GM23248 (cell line): ENCODE measurements at regions not wholly inside any gene's neighbourhood (a gene's known extent, or its start where the extent isn't known, plus 50 kb on each side); places are given as distances from the start of the nearest gene placed in this dataset.

ENCODE experiments used
- EZH2 ChIP-seq: fragments of 200-600 bp; sonication (generic); IDR thresholded peaks from 2 replicates; pipeline ENCODE4 v1.6.1; 2018; ENCODE audit warnings: antibody characterized with exemption, mild to moderate bottlenecking; ENCODE audit not compliant: insufficient read depth, poor library complexity, severe bottlenecking
- EZH2phosphoT487 ChIP-seq: fragments of 200-600 bp; sonication (generic); IDR thresholded peaks from 2 replicates; pipeline ENCODE4 v1.6.1; 2018; ENCODE audit warnings: antibody characterized with exemption, moderate library complexity, mild to moderate bottlenecking, low read depth; ENCODE audit not compliant: insufficient read depth

DNA sequence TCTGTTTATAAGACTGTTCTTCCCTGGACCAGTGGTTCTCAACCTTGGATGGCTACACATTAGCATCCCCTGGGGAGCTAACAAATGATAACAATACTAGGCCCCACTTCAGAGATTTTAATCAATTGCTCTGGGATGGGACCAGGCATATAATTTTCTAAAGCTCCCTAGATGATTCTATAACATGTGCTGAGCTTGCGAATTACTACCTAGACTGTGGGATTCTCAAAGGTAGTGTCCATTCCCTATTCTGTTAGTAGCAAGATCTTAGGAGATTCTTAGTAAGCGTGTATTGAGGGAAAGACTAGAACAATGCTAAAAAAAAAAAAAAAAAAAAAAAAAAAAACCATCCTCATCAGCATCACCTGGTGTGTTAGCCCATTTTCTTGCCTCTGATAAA, 412.0 kb upstream of the CDH5 start:
- TF ChIP-seq EZH2: no peak
- TF ChIP-seq EZH2phosphoT487: no peak
